ENCODE measurements at regions not wholly inside any gene's neighbourhood (a gene's known extent, or its start where the extent isn't known, plus 50 kb on each side); places are given as distances from the start of the nearest gene placed in this dataset.

DNA sequence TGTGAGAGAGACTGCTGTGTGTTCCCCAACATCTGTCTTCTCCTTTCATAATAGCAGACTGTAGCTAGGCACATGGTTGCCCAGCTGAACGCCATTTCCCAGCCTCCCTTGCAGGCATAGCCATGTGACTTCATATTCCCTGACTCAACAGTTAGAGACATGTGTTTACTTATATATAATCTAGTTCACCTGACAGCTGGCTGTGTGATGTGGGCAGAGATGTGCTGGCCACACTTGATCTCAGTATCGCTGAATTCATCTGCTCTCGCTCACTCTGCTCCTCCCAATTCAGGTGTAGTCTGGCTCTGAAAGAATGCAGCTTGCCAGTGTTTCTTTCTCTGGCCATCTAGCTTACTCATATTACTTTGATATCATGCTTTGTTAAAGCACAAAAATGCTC, 52.3 kb upstream of the SEC11C start:
- TF ChIP-seq, protein P1, sequence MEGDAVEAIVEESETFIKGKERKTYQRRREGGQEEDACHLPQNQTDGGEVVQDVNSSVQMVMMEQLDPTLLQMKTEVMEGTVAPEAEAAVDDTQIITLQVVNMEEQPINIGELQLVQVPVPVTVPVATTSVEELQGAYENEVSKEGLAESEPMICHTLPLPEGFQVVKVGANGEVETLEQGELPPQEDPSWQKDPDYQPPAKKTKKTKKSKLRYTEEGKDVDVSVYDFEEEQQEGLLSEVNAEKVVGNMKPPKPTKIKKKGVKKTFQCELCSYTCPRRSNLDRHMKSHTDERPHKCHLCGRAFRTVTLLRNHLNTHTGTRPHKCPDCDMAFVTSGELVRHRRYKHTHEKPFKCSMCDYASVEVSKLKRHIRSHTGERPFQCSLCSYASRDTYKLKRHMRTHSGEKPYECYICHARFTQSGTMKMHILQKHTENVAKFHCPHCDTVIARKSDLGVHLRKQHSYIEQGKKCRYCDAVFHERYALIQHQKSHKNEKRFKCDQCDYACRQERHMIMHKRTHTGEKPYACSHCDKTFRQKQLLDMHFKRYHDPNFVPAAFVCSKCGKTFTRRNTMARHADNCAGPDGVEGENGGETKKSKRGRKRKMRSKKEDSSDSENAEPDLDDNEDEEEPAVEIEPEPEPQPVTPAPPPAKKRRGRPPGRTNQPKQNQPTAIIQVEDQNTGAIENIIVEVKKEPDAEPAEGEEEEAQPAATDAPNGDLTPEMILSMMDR (IDR thresholded peaks at IDR 0.05): no peak

Measured in LNCAP (cell line).